Activated B cell treated with CpG ODN at 0.5 μM for 24 hours (primary cell): ENCODE measurements at regions not wholly inside any gene's neighbourhood (a gene's known extent, or its start where the extent isn't known, plus 50 kb on each side); places are given as distances from the start of the nearest gene placed in this dataset.

ENCODE experiments used
- ATAC-seq: fragments of 200-7000 bp; cut with Tn5 transposase; one replicate; pipeline ENCODE4 v1.10.0; 2021; ENCODE audit warnings: low read depth, mild to moderate bottlenecking, moderate library complexity
- CTCF ChIA-PET: fragments of 350-600 bp; sonication (Branson Sonifier 250); formaldehyde crosslinking; loops from one replicate; lab custom pipeline; 2021; ENCODE audit warnings: antibody characterized with exemption; lab: Charles Lee
- POLR2A ChIA-PET: fragments of 350-600 bp; sonication (Branson Sonifier 250); formaldehyde crosslinking; loops from one replicate; lab custom pipeline; 2021; ENCODE audit warnings: antibody characterized with exemption; lab: Charles Lee
- DNase-seq: peaks from one replicate; pipeline ENCODE4 v3.0.0; 2022
- H3K27ac Mint-ChIP-seq: one replicate; pipeline ENCODE4 v1.8.0; 2020; ENCODE audit warnings: mixed read lengths
- H3K27me3 Mint-ChIP-seq: one replicate; pipeline ENCODE4 v1.8.0; 2021; ENCODE audit warnings: mixed read lengths
- H3K36me3 Mint-ChIP-seq: one replicate; pipeline ENCODE4 v1.8.0; 2021; ENCODE audit warnings: low read depth, mixed read lengths
- H3K4me1 Mint-ChIP-seq: one replicate; pipeline ENCODE4 v1.8.0; 2021; ENCODE audit warnings: mixed read lengths
- H3K4me3 Mint-ChIP-seq: one replicate; pipeline ENCODE4 v1.8.0; 2020; ENCODE audit warnings: mild to moderate bottlenecking, mixed read lengths
- H3K9me3 Mint-ChIP-seq: one replicate; pipeline ENCODE4 v1.8.0; 2020; ENCODE audit warnings: mixed read lengths
- CTCF ChIP-seq: fragments of 200-600 bp; IDR thresholded peaks from one replicate; pipeline ENCODE4 v1.8.0; 2022; ENCODE audit warnings: antibody characterized with exemption, mild to moderate bottlenecking
- intact Hi-C: fragments of 100-400 bp; cut with micrococcal nuclease; formaldehyde crosslinking; loops from one replicate; pipeline ENCODE4 v1.15.1; 2024

GRCh38 chr10:7471720-7472367 is 61.0 kb upstream of the SFMBT2 start:
- ATAC-seq (peak; percentile 89), DNase-seq (peak; percentile 59)
- H3K27me3 Mint-ChIP-seq: no peaks in the 10 kb centered on the region
- H3K9me3 Mint-ChIP-seq: no peaks in the 10 kb centered on the region
- ChIA-PET CTCF (interaction anchor here (0.9 to 1.7 kb wide), 3 partner anchors 9 to 63 kb away, joined by 3 to 8 read pairs (median 4); no protein-coding TSS in a partner anchor), POLR2A (interaction anchor here (0.6 to 1.6 kb wide), 7 partner anchors 9 to 1124 kb away, joined by 3 to 8 read pairs (median 4); no protein-coding TSS in a partner anchor)
- intact Hi-C loops: loop anchor here (1.0 to 10.0 kb wide), 11 partner anchors 9 to 1420 kb away; no protein-coding TSS in a partner anchor
- no peaks in the 10 kb centered on the region for H3K36me3 Mint-ChIP-seq
- no peak for TF ChIP-seq CTCF
- H3K27ac Mint-ChIP-seq: peak overlapping the region; percentile 90
- peak overlapping the region; percentile 73 for H3K4me3 Mint-ChIP-seq
- H3K4me1 Mint-ChIP-seq: peaks cover 78% of the 10 kb centered on the region

GRCh38 chr10:7470371-7470770 is 59.5 kb upstream of the SFMBT2 start:
- intact Hi-C loops: loop anchor here (2.0 to 10.0 kb wide), 5 partner anchors 26 to 1418 kb away; no protein-coding TSS in a partner anchor
- Mint-ChIP-seq H3K9me3 (no peaks in the 10 kb centered on the region), H3K36me3 (no peaks in the 10 kb centered on the region), H3K4me1 (peaks cover 69% of the 10 kb centered on the region), H3K27me3 (no peaks in the 10 kb centered on the region), H3K27ac (no peak overlapping the region), H3K4me3 (peak overlapping the region; percentile 39)
- ChIA-PET CTCF (no interaction called here), POLR2A (interaction anchor here (1.1 kb wide), 1 partner anchor 14 kb away, joined by 4 read pairs; no protein-coding TSS in a partner anchor)
- DNase-seq: no peak
- TF ChIP-seq CTCF: no peak
- no peak for ATAC-seq

GRCh38 chr10:7467031-7467667 is 56.3 kb upstream of the SFMBT2 start:
- peaks cover 5% of the 10 kb centered on the region for H3K9me3 Mint-ChIP-seq
- intact Hi-C loops: no loop called here
- no peak for ATAC-seq
- H3K4me1 Mint-ChIP-seq: peaks cover 41% of the 10 kb centered on the region
- no peak for DNase-seq
- no peak overlapping the region for H3K27ac Mint-ChIP-seq
- ChIA-PET CTCF (no interaction called here), POLR2A (no interaction called here)
- no peaks in the 10 kb centered on the region for H3K36me3 Mint-ChIP-seq
- no peak for TF ChIP-seq CTCF
- no peaks in the 10 kb centered on the region for H3K27me3 Mint-ChIP-seq
- no peak overlapping the region for H3K4me3 Mint-ChIP-seq

GRCh38 chr10:7464691-7465090 is 53.9 kb upstream of the SFMBT2 start:
- intact Hi-C loops: no loop called here
- no peaks in the 10 kb centered on the region for H3K27me3 Mint-ChIP-seq
- H3K27ac Mint-ChIP-seq: no peak overlapping the region
- DNase-seq: no peak
- ATAC-seq: no peak
- peaks cover 5% of the 10 kb centered on the region for H3K9me3 Mint-ChIP-seq
- ChIA-PET CTCF (no interaction called here), POLR2A (no interaction called here)
- H3K4me3 Mint-ChIP-seq: no peak overlapping the region
- peaks cover 16% of the 10 kb centered on the region for H3K4me1 Mint-ChIP-seq
- no peak for TF ChIP-seq CTCF
- H3K36me3 Mint-ChIP-seq: no peaks in the 10 kb centered on the region
